ENCODE measurements at regions not wholly inside any gene's neighbourhood (a gene's known extent, or its start where the extent isn't known, plus 50 kb on each side); places are given as distances from the start of the nearest gene placed in this dataset.

DNA sequence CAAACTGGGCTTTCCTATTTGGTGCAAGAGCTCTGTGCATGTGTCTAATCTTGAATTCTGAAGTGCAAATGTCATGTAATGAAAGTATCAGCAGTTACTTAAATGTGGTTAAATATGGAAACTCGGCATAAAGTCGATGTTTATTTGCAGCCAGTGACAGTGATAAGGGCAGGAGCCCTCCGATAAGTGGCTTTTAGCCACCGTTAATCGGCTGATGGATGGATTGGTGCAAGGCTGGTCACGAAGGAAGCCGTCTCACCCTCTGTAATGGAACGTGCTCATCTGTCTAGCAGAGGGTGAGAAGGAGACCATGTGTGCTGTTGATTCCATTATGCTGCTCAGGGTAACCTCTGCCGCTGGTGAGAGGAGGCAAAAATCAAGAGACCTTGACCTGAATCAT is 121.8 kb upstream of the PAX6 start:
- DNase-seq, result no peak
- no peak overlapping the region for H3K4me3 ChIP-seq (ENCODE audit: insufficient read depth in 1 of 2, low read depth in 1 of 2, low read length in 2 of 2)
- no peaks in the 10 kb centered on the region for H3K4me1 ChIP-seq (ENCODE audit: control insufficient read depth, insufficient read depth, low read depth, low read length)
- H3K4me2 ChIP-seq (ENCODE audit: low read length, poor library complexity, severe bottlenecking), result no peak overlapping the region
- H3K9ac ChIP-seq (ENCODE audit: low read length), result no peak overlapping the region
- H4K91ac ChIP-seq (ENCODE audit: low read length), result no peak overlapping the region
- H4K8ac ChIP-seq (ENCODE audit: low read length), result no peak overlapping the region
- H2BK120ac ChIP-seq (ENCODE audit: low read depth, low read length), result no peak overlapping the region
- no peak overlapping the region for H3K4ac ChIP-seq (ENCODE audit: low read depth in 1 of 2, low read length in 2 of 2)
- H3K18ac ChIP-seq (ENCODE audit: low read depth in 1 of 2, low read length in 2 of 2), result no peak overlapping the region
- no peak overlapping the region for H2BK12ac ChIP-seq (ENCODE audit: low read length in 2 of 2)
- no peak overlapping the region for H2AK5ac ChIP-seq (ENCODE audit: low read length, severe bottlenecking)
- no peak overlapping the region for H3K23ac ChIP-seq (ENCODE audit: low read length in 2 of 2)
- 83% methylated on average over 9 of the region's 9 CpGs for WGBS
- peaks cover 7 to 30% of the 10 kb centered on the region in 2 experiments for H3K27me3 ChIP-seq (ENCODE audit: control insufficient read depth in 1 of 2, insufficient read depth in 1 of 2, low read length in 2 of 2)
- no peaks in the 10 kb centered on the region for H3K36me3 ChIP-seq (ENCODE audit: control insufficient read depth in 1 of 2, insufficient read depth in 2 of 2, low read depth in 1 of 2, low read length in 2 of 2)
- H2BK5ac ChIP-seq (ENCODE audit: low read depth, low read length, poor library complexity, severe bottlenecking), result no peak overlapping the region
- no peak overlapping the region for H2AFZ ChIP-seq (ENCODE audit: low read depth, low read length)
- H3K14ac ChIP-seq (ENCODE audit: low read length in 2 of 2), result no peak overlapping the region
- no peaks in the 10 kb centered on the region for H3K79me1 ChIP-seq (replicated peaks; ENCODE audit: low read length, poor library complexity, severe bottlenecking)
- no peaks in the 10 kb centered on the region for H3K9me3 ChIP-seq (ENCODE audit: control insufficient read depth, low read length)
- no peak overlapping the region for H2BK15ac ChIP-seq (ENCODE audit: low read depth, poor library complexity, severe bottlenecking)
- no peak overlapping the region for H3K27ac ChIP-seq (ENCODE audit: low read length, poor library complexity, severe bottlenecking)

DNA sequence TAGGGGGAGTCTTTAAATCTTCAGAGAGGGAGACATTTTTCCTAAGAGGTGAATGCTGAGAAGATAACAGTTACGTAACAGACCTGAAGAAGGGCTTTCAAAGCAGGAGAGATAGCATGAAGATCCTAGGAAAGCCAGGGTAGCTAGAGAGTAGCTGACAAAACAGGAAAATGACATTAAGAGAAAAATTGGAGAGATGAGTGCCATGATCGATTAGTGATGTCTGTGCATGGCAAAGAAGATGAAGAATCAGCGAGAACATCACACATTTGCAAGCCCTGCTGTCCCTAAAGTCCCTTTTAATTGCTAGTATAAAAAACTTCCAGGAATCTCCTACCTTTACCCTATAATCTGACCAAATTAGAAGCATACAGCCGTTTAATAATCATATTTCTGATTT is 116.9 kb upstream of the PAX6 start:
- Histone ChIP-seq H3K9ac (ENCODE audit: low read length) (no peak overlapping the region), H2BK5ac (ENCODE audit: low read depth, low read length, poor library complexity, severe bottlenecking) (no peak overlapping the region), H3K36me3 (ENCODE audit: control insufficient read depth in 1 of 2, insufficient read depth in 2 of 2, low read depth in 1 of 2, low read length in 2 of 2) (no peaks in the 10 kb centered on the region), H3K14ac (ENCODE audit: low read length in 2 of 2) (no peak overlapping the region), H3K18ac (ENCODE audit: low read depth in 1 of 2, low read length in 2 of 2) (no peak overlapping the region), H2BK15ac (ENCODE audit: low read depth, poor library complexity, severe bottlenecking) (no peak overlapping the region), H3K79me1 (replicated peaks; ENCODE audit: low read length, poor library complexity, severe bottlenecking) (no peaks in the 10 kb centered on the region), H2BK120ac (ENCODE audit: low read depth, low read length) (no peak overlapping the region), H3K23ac (ENCODE audit: low read length in 2 of 2) (no peak overlapping the region), H4K8ac (ENCODE audit: low read length) (no peak overlapping the region), H3K4me1 (ENCODE audit: control insufficient read depth, insufficient read depth, low read depth, low read length) (no peaks in the 10 kb centered on the region), H2BK12ac (ENCODE audit: low read length in 2 of 2) (no peak overlapping the region), H3K27me3 (ENCODE audit: control insufficient read depth in 1 of 2, insufficient read depth in 1 of 2, low read length in 2 of 2) (peaks cover 3 to 25% of the 10 kb centered on the region in 2 experiments), H3K27ac (ENCODE audit: low read length, poor library complexity, severe bottlenecking) (no peak overlapping the region), H4K91ac (ENCODE audit: low read length) (no peak overlapping the region), H2AK5ac (ENCODE audit: low read length, severe bottlenecking) (no peak overlapping the region), H3K4me3 (ENCODE audit: insufficient read depth in 1 of 2, low read depth in 1 of 2, low read length in 2 of 2) (no peak overlapping the region), H2AFZ (ENCODE audit: low read depth, low read length) (no peak overlapping the region), H3K9me3 (ENCODE audit: control insufficient read depth, low read length) (no peaks in the 10 kb centered on the region), H3K4ac (ENCODE audit: low read depth in 1 of 2, low read length in 2 of 2) (no peak overlapping the region), H3K4me2 (ENCODE audit: low read length, poor library complexity, severe bottlenecking) (no peak overlapping the region)
- no peak for DNase-seq
- 87% methylated on average over 2 of the region's 4 CpGs for WGBS

- H3K27me3 ChIP-seq (ENCODE audit: control insufficient read depth in 1 of 2, insufficient read depth in 1 of 2, low read length in 2 of 2), result peaks cover 3 to 21% of the 10 kb centered on the region in 2 experiments
- H2BK12ac ChIP-seq (ENCODE audit: low read length in 2 of 2), result no peak overlapping the region
- H3K79me1 ChIP-seq (replicated peaks; ENCODE audit: low read length, poor library complexity, severe bottlenecking), result no peaks in the 10 kb centered on the region
- no peak overlapping the region for H2AFZ ChIP-seq (ENCODE audit: low read depth, low read length)
- H2BK15ac ChIP-seq (ENCODE audit: low read depth, poor library complexity, severe bottlenecking), result no peak overlapping the region
- H3K18ac ChIP-seq (ENCODE audit: low read depth in 1 of 2, low read length in 2 of 2), result no peak overlapping the region
- H3K27ac ChIP-seq (ENCODE audit: low read length, poor library complexity, severe bottlenecking), result no peak overlapping the region
- H3K4ac ChIP-seq (ENCODE audit: low read depth in 1 of 2, low read length in 2 of 2), result no peak overlapping the region
- no peak overlapping the region for H4K8ac ChIP-seq (ENCODE audit: low read length)
- no peak overlapping the region for H2AK5ac ChIP-seq (ENCODE audit: low read length, severe bottlenecking)
- no peak overlapping the region for H3K23ac ChIP-seq (ENCODE audit: low read length in 2 of 2)
- no peak overlapping the region for H4K91ac ChIP-seq (ENCODE audit: low read length)
- whole genome bisulfite sequencing, result 90% methylated on average over 2 of the region's 3 CpGs
- H3K4me1 ChIP-seq (ENCODE audit: control insufficient read depth, insufficient read depth, low read depth, low read length), result no peaks in the 10 kb centered on the region
- H3K9me3 ChIP-seq (ENCODE audit: control insufficient read depth, low read length), result no peaks in the 10 kb centered on the region
- no peak overlapping the region for H2BK5ac ChIP-seq (ENCODE audit: low read depth, low read length, poor library complexity, severe bottlenecking)
- DNase-seq, result no peak
- H3K4me3 ChIP-seq (ENCODE audit: insufficient read depth in 1 of 2, low read depth in 1 of 2, low read length in 2 of 2), result no peak overlapping the region
- H3K9ac ChIP-seq (ENCODE audit: low read length), result no peak overlapping the region
- no peak overlapping the region for H2BK120ac ChIP-seq (ENCODE audit: low read depth, low read length)
- no peak overlapping the region for H3K4me2 ChIP-seq (ENCODE audit: low read length, poor library complexity, severe bottlenecking)
- H3K14ac ChIP-seq (ENCODE audit: low read length in 2 of 2), result no peak overlapping the region
- no peaks in the 10 kb centered on the region for H3K36me3 ChIP-seq (ENCODE audit: control insufficient read depth in 1 of 2, insufficient read depth in 2 of 2, low read depth in 1 of 2, low read length in 2 of 2)
Measured at GRCh38 chr11:31926816-31927528, 115.8 kb upstream of the PAX6 start.

GRCh38 chr11:31926106-31926505 is 115.0 kb upstream of the PAX6 start:
- no peak overlapping the region for H4K91ac ChIP-seq (ENCODE audit: low read length)
- no peak overlapping the region for H3K27ac ChIP-seq (ENCODE audit: low read length, poor library complexity, severe bottlenecking)
- H2AK5ac ChIP-seq (ENCODE audit: low read length, severe bottlenecking), result no peak overlapping the region
- H2BK15ac ChIP-seq (ENCODE audit: low read depth, poor library complexity, severe bottlenecking), result no peak overlapping the region
- H2BK12ac ChIP-seq (ENCODE audit: low read length in 2 of 2), result no peak overlapping the region
- H2BK120ac ChIP-seq (ENCODE audit: low read depth, low read length), result no peak overlapping the region
- DNase-seq, result no peak
- H3K4me1 ChIP-seq (ENCODE audit: control insufficient read depth, insufficient read depth, low read depth, low read length), result no peaks in the 10 kb centered on the region
- WGBS, result 79% methylated on average over 4 of the region's 4 CpGs
- no peak overlapping the region for H4K8ac ChIP-seq (ENCODE audit: low read length)
- no peaks in the 10 kb centered on the region for H3K9me3 ChIP-seq (ENCODE audit: control insufficient read depth, low read length)
- no peaks in the 10 kb centered on the region for H3K79me1 ChIP-seq (replicated peaks; ENCODE audit: low read length, poor library complexity, severe bottlenecking)
- H3K4me2 ChIP-seq (ENCODE audit: low read length, poor library complexity, severe bottlenecking), result no peak overlapping the region
- H3K14ac ChIP-seq (ENCODE audit: low read length in 2 of 2), result no peak overlapping the region
- no peak overlapping the region for H2BK5ac ChIP-seq (ENCODE audit: low read depth, low read length, poor library complexity, severe bottlenecking)
- H3K23ac ChIP-seq (ENCODE audit: low read length in 2 of 2), result no peak overlapping the region
- H3K36me3 ChIP-seq (ENCODE audit: control insufficient read depth in 1 of 2, insufficient read depth in 2 of 2, low read depth in 1 of 2, low read length in 2 of 2), result no peaks in the 10 kb centered on the region
- no peak overlapping the region for H2AFZ ChIP-seq (ENCODE audit: low read depth, low read length)
- H3K4me3 ChIP-seq (ENCODE audit: insufficient read depth in 1 of 2, low read depth in 1 of 2, low read length in 2 of 2), result no peak overlapping the region
- peaks cover under 1 to 15% of the 10 kb centered on the region in 2 experiments for H3K27me3 ChIP-seq (ENCODE audit: control insufficient read depth in 1 of 2, insufficient read depth in 1 of 2, low read length in 2 of 2)
- no peak overlapping the region for H3K18ac ChIP-seq (ENCODE audit: low read depth in 1 of 2, low read length in 2 of 2)
- H3K9ac ChIP-seq (ENCODE audit: low read length), result no peak overlapping the region
- H3K4ac ChIP-seq (ENCODE audit: low read depth in 1 of 2, low read length in 2 of 2), result no peak overlapping the region
